ENCODE measurements at regions not wholly inside any gene's neighbourhood (a gene's known extent, or its start where the extent isn't known, plus 50 kb on each side); places are given as distances from the start of the nearest gene placed in this dataset.

DNA sequence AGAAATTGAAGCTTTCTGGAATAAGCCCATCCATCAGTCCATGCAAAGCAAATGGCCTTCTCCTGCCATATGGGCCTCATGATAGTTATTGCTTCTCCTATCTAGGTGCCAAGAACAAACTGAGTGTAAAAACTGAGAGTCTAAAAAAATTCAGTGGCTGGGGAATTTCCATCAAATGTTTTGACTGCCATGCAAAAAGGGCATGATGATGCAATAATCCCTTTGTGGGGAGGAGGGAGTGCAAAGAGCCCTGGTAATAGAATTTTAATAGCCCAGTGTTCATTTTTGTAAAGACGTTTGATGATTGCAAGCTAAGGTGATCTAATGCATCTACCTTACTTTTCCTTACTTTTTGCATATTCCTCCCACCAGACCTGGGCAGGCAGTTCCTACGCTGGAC, 683.7 kb downstream of the EPM2A start (continued):
- TF ChIP-seq, protein P1, sequence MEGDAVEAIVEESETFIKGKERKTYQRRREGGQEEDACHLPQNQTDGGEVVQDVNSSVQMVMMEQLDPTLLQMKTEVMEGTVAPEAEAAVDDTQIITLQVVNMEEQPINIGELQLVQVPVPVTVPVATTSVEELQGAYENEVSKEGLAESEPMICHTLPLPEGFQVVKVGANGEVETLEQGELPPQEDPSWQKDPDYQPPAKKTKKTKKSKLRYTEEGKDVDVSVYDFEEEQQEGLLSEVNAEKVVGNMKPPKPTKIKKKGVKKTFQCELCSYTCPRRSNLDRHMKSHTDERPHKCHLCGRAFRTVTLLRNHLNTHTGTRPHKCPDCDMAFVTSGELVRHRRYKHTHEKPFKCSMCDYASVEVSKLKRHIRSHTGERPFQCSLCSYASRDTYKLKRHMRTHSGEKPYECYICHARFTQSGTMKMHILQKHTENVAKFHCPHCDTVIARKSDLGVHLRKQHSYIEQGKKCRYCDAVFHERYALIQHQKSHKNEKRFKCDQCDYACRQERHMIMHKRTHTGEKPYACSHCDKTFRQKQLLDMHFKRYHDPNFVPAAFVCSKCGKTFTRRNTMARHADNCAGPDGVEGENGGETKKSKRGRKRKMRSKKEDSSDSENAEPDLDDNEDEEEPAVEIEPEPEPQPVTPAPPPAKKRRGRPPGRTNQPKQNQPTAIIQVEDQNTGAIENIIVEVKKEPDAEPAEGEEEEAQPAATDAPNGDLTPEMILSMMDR (conservative IDR thresholded peaks at IDR 0.05; ENCODE audit: low read depth in 2 of 2): no peak
- TF ChIP-seq CREB1 (CRISPR knock-in tag; IDR thresholded peaks at IDR 0.05; ENCODE audit: low read depth) (no peak), EZH2 (IDR thresholded peaks at IDR 0.05; ENCODE audit: low read depth, unreplicated experiment) (no peak), STAT1 (IDR thresholded peaks at IDR 0.05; ENCODE audit: unreplicated experiment) (no peak)

DNA sequence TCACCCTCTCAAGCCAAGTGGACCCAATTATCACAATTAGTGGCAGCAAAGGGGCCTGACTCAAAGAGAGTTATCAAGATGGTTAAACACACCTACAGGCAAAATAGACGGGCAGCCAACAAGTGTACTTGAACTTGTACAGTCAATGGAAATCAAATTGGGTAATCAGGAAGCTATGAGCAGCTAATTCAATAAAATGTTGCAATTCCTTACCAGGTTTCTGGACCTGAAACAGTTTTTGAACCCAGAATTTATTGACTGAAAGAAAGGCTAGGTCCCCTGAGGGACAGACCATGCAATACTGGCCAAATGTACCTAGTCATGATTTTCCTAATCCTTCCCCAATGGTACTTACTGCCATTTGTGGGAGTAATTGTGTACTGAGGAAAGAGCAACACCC, 679.8 kb downstream of the EPM2A start:
- no peaks in the 10 kb centered on the region for H3K36me3 Mint-ChIP-seq (ENCODE audit: low read depth)
- no peak overlapping the region for H3K4me2 ChIP-seq
- ATAC-seq (no peak), DNase-seq (ENCODE audit: low spot score) (no peak)
- H2AFZ ChIP-seq: no peak overlapping the region
- peaks cover 1% of the 10 kb centered on the region for H3K27me3 Mint-ChIP-seq (ENCODE audit: insufficient read depth, low read depth, poor library complexity)
- H3F3A ChIP-seq (replicated peaks; ENCODE audit: low read depth): no peaks in the 10 kb centered on the region
- no peaks in the 10 kb centered on the region for H3K4me1 Mint-ChIP-seq
- no peaks in the 10 kb centered on the region for H3K79me2 ChIP-seq (replicated peaks; ENCODE audit: insufficient read depth)
- H3K27ac ChIP-seq (ENCODE audit: low read depth): no peak overlapping the region
- no peaks in the 10 kb centered on the region for H3K27me3 ChIP-seq (ENCODE audit: insufficient read depth)
- H3K36me3 ChIP-seq (ENCODE audit: insufficient read depth): no peaks in the 10 kb centered on the region
- no peak overlapping the region for H3K27ac Mint-ChIP-seq
- H3K9me2 ChIP-seq (ENCODE audit: insufficient read depth): peaks cover 15% of the 10 kb centered on the region
- H3K9me3 Mint-ChIP-seq: no peaks in the 10 kb centered on the region
- H3K4me1 ChIP-seq (ENCODE audit: insufficient read depth): no peaks in the 10 kb centered on the region
- H4K20me1 ChIP-seq (replicated peaks; ENCODE audit: insufficient read depth): no peaks in the 10 kb centered on the region
- no peak overlapping the region for H3K4me3 Mint-ChIP-seq
- H3K4me3 ChIP-seq: no peak overlapping the region
- TF ChIP-seq, protein P2, sequence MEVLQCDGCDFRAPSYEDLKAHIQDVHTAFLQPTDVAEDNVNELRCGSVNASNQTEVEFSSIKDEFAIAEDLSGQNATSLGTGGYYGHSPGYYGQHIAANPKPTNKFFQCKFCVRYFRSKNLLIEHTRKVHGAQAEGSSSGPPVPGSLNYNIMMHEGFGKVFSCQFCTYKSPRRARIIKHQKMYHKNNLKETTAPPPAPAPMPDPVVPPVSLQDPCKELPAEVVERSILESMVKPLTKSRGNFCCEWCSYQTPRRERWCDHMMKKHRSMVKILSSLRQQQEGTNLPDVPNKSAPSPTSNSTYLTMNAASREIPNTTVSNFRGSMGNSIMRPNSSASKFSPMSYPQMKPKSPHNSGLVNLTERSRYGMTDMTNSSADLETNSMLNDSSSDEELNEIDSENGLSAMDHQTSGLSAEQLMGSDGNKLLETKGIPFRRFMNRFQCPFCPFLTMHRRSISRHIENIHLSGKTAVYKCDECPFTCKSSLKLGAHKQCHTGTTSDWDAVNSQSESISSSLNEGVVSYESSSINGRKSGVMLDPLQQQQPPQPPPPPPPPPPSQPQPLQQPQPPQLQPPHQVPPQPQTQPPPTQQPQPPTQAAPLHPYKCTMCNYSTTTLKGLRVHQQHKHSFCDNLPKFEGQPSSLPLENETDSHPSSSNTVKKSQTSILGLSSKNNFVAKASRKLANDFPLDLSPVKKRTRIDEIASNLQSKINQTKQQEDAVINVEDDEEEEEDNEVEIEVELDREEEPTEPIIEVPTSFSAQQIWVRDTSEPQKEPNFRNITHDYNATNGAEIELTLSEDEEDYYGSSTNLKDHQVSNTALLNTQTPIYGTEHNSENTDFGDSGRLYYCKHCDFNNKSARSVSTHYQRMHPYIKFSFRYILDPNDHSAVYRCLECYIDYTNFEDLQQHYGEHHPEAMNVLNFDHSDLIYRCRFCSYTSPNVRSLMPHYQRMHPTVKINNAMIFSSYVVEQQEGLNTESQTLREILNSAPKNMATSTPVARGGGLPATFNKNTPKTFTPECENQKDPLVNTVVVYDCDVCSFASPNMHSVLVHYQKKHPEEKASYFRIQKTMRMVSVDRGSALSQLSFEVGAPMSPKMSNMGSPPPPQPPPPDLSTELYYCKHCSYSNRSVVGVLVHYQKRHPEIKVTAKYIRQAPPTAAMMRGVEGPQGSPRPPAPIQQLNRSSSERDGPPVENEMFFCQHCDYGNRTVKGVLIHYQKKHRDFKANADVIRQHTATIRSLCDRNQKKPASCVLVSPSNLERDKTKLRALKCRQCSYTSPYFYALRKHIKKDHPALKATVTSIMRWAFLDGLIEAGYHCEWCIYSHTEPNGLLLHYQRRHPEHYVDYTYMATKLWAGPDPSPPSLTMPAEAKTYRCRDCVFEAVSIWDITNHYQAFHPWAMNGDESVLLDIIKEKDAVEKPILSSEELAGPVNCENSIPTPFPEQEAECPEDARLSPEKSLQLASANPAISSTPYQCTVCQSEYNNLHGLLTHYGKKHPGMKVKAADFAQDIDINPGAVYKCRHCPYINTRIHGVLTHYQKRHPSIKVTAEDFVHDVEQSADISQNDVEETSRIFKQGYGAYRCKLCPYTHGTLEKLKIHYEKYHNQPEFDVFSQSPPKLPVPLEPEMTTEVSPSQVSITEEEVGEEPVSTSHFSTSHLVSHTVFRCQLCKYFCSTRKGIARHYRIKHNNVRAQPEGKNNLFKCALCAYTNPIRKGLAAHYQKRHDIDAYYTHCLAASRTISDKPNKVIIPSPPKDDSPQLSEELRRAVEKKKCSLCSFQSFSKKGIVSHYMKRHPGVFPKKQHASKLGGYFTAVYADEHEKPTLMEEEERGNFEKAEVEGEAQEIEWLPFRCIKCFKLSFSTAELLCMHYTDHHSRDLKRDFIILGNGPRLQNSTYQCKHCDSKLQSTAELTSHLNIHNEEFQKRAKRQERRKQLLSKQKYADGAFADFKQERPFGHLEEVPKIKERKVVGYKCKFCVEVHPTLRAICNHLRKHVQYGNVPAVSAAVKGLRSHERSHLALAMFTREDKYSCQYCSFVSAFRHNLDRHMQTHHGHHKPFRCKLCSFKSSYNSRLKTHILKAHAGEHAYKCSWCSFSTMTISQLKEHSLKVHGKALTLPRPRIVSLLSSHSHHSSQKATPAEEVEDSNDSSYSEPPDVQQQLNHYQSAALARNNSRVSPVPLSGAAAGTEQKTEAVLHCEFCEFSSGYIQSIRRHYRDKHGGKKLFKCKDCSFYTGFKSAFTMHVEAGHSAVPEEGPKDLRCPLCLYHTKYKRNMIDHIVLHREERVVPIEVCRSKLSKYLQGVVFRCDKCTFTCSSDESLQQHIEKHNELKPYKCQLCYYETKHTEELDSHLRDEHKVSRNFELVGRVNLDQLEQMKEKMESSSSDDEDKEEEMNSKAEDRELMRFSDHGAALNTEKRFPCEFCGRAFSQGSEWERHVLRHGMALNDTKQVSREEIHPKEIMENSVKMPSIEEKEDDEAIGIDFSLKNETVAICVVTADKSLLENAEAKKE (CRISPR knock-in tag; IDR thresholded peaks at IDR 0.05): no peak
- TF ChIP-seq, protein P1 (conservative IDR thresholded peaks at IDR 0.05; ENCODE audit: low read depth in 2 of 2): no peak
- TF ChIP-seq ZNF331 (CRISPR knock-in tag; IDR thresholded peaks at IDR 0.05; ENCODE audit: low read depth) (no peak), EZH2 (IDR thresholded peaks at IDR 0.05; ENCODE audit: low read depth, unreplicated experiment) (no peak), CREB1 (CRISPR knock-in tag; IDR thresholded peaks at IDR 0.05; ENCODE audit: low read depth) (no peak), POLR2AphosphoS5 (IDR thresholded peaks at IDR 0.05; ENCODE audit: low read depth) (no peak), JUNB (IDR thresholded peaks at IDR 0.05; ENCODE audit: unreplicated experiment) (no peak)
- TF ChIP-seq, protein P3, sequence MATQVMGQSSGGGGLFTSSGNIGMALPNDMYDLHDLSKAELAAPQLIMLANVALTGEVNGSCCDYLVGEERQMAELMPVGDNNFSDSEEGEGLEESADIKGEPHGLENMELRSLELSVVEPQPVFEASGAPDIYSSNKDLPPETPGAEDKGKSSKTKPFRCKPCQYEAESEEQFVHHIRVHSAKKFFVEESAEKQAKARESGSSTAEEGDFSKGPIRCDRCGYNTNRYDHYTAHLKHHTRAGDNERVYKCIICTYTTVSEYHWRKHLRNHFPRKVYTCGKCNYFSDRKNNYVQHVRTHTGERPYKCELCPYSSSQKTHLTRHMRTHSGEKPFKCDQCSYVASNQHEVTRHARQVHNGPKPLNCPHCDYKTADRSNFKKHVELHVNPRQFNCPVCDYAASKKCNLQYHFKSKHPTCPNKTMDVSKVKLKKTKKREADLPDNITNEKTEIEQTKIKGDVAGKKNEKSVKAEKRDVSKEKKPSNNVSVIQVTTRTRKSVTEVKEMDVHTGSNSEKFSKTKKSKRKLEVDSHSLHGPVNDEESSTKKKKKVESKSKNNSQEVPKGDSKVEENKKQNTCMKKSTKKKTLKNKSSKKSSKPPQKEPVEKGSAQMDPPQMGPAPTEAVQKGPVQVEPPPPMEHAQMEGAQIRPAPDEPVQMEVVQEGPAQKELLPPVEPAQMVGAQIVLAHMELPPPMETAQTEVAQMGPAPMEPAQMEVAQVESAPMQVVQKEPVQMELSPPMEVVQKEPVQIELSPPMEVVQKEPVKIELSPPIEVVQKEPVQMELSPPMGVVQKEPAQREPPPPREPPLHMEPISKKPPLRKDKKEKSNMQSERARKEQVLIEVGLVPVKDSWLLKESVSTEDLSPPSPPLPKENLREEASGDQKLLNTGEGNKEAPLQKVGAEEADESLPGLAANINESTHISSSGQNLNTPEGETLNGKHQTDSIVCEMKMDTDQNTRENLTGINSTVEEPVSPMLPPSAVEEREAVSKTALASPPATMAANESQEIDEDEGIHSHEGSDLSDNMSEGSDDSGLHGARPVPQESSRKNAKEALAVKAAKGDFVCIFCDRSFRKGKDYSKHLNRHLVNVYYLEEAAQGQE (IDR thresholded peaks at IDR 0.05; ENCODE audit: unreplicated experiment): no peak
- TF ChIP-seq, protein P4, sequence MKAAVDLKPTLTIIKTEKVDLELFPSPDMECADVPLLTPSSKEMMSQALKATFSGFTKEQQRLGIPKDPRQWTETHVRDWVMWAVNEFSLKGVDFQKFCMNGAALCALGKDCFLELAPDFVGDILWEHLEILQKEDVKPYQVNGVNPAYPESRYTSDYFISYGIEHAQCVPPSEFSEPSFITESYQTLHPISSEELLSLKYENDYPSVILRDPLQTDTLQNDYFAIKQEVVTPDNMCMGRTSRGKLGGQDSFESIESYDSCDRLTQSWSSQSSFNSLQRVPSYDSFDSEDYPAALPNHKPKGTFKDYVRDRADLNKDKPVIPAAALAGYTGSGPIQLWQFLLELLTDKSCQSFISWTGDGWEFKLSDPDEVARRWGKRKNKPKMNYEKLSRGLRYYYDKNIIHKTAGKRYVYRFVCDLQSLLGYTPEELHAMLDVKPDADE (IDR thresholded peaks at IDR 0.05): no peak

Measured in GM23338 (cell line).